ENCODE measurements at regions not wholly inside any gene's neighbourhood (a gene's known extent, or its start where the extent isn't known, plus 50 kb on each side); places are given as distances from the start of the nearest gene placed in this dataset.
"Not testable (repeated sequence)": the region's sequence is repeated elsewhere in the genome, so short reads cannot be mapped to it uniquely, and the experiment has no call there.

DNA sequence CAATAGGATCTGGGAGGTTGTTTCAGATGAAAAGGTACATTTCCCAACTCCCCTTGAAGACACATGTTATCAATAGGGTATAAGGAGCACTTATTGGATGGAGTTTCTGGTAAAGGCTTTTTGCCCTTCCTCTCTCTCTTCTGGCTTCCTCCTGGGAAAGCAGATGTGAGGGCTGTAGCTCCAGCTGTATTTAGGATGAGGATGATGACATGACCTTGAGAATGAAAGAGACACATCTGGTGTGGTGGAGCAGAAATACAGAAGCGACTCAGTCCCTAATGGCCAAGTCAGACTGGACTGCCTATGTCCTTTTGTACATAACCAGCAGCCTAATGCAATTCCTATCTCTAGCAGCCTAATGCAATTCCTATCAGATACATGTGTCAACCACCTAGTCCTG, 100.9 kb upstream of the NXPH2 start:
- no peak for DNase-seq (ENCODE audit: low read depth)

DNA sequence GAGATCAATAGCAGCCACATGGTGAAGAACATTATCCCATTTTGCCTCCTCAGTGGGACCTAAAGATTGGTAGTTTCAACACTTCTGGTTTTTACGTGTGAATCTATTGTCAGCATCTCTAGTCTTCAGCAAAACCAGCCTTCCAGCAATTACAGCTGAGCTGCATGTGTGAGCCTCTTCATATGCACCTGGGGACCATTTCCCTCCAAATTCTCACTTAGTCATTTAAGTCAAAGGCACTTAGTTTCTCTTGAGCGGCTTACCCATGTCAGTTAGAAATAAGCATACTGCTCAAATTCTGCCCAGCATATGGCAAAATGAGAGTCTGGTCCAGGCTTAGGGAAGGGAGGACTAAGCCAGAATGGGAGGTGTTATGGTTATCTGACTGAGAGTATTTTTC, 99.7 kb upstream of the NXPH2 start:
- DNase-seq (ENCODE audit: low read depth), result no peak
- TF ChIP-seq, protein P1, sequence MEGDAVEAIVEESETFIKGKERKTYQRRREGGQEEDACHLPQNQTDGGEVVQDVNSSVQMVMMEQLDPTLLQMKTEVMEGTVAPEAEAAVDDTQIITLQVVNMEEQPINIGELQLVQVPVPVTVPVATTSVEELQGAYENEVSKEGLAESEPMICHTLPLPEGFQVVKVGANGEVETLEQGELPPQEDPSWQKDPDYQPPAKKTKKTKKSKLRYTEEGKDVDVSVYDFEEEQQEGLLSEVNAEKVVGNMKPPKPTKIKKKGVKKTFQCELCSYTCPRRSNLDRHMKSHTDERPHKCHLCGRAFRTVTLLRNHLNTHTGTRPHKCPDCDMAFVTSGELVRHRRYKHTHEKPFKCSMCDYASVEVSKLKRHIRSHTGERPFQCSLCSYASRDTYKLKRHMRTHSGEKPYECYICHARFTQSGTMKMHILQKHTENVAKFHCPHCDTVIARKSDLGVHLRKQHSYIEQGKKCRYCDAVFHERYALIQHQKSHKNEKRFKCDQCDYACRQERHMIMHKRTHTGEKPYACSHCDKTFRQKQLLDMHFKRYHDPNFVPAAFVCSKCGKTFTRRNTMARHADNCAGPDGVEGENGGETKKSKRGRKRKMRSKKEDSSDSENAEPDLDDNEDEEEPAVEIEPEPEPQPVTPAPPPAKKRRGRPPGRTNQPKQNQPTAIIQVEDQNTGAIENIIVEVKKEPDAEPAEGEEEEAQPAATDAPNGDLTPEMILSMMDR (IDR thresholded peaks at IDR 0.05; ENCODE audit: insufficient read depth, low read length), result no peak
- H3K4me3 ChIP-seq (ENCODE audit: low read depth, low read length), result no peak overlapping the region

More for the DNA sequence above, 100.9 kb upstream of the NXPH2 start:
- TF ChIP-seq, protein P1 (IDR thresholded peaks at IDR 0.05; ENCODE audit: insufficient read depth, low read length), result no peak
- no peak overlapping the region for H3K4me3 ChIP-seq (ENCODE audit: low read depth, low read length)

DNA sequence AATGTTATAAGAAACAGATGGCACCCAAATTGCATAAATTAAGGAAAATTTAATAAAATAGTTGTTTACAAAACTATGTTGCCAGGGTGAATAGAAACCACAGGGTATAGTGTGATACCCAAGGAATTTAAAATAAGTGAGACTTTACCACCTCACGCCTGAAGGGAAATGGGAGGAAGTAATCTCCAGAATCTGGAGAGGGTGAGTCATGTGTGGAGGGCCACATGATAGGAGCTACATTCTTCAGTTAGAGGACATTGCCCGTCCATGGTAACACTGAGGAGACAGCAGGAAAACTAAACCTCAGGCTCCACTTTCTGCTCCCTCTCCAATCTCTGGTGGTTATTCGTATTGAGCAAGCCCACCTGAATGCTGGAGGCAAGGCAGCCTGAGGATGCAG, 97.2 kb upstream of the NXPH2 start:
- no peak for DNase-seq (ENCODE audit: low read depth)
- TF ChIP-seq, protein P1 (IDR thresholded peaks at IDR 0.05; ENCODE audit: insufficient read depth, low read length), result no peak
- no peak overlapping the region for H3K4me3 ChIP-seq (ENCODE audit: low read depth, low read length)

DNA sequence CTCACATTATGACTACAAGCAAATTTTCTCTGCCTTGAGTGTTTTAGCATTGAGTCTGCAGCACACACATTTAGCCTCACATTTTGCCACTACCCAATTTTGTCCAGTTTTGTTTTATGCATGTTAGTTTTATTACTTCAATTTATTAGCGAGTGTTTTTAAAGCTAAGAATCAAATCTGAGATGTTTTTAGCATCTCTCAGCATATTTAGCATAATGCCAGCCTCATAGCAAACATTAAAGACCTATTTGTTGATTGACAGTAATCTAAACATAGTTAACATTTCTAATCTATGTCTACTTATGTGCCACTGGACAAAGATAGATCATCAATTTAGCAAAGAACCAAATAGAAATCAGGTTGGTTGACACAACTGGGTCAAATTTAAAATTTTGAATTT, 94.1 kb upstream of the NXPH2 start:
- TF ChIP-seq, protein P1 (IDR thresholded peaks at IDR 0.05; ENCODE audit: insufficient read depth, low read length), result no peak
- H3K4me3 ChIP-seq (ENCODE audit: low read depth, low read length), result no peak overlapping the region
- DNase-seq (ENCODE audit: low read depth), result no peak

DNA sequence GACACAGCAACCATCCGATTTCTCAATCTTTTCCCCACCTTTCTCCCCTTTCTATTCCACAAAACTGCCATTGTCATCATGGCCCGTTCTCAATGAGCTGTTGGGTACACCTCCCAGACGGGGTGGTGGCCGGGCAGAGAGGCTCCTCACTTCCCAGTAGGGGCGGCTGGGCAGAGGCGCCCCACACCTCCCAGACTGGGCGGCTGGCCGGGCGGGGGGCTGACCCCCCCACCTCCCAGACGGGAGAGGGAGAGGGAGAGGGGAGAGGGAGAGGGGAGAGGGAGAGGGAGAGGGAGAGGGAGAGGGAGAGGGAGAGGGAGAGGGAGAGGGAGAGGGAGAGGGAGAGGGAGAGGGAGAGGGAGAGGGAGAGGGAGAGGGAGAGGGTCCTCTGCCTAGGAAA, 91.9 kb upstream of the NXPH2 start:
- H3K4me3 ChIP-seq (ENCODE audit: low read depth, low read length); DNase-seq (ENCODE audit: low read depth): not testable (repeated sequence)

DNA sequence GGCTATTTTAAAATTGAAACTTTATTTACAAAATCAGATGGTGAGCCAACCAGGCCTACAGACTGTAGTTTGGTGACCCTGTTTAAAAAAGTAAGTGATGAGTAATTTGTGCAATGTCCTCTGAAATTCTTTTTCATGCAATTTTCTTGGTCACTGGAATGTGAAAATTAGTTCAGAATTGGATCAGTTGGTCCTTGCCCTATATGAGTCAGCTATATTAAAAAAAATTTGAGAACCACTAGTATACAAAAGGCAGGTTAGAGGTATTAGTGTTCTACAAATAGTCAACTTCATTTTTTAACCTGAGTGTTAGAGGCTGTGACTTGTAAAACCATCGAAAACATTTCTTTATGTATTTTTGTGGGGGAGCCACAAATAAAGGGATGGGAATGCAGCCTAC, 91.1 kb upstream of the NXPH2 start:
- no peak overlapping the region for H3K4me3 ChIP-seq (ENCODE audit: low read depth, low read length)
- TF ChIP-seq, protein P1 (IDR thresholded peaks at IDR 0.05; ENCODE audit: insufficient read depth, low read length), result no peak
- DNase-seq (ENCODE audit: low read depth), result no peak

DNA sequence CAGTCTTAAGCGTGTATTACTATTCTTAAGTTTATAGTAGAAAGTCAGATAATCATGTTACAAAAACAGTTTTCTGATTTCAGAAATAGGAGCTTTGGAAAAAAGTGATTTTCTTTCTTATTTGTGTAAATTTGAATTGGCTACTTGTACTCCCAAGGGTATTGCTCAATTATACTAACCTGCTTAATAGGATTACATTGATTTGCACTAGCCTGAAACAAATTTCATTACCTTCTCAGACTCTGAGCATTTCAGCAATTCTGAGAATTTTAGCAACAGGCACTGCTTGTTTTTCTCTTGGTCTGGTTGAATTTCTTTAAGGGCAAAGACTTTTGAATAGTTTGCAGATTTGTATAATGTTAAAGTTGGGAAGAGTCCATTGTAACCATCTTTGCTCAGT, 87.2 kb upstream of the NXPH2 start:
- TF ChIP-seq, protein P1 (IDR thresholded peaks at IDR 0.05; ENCODE audit: insufficient read depth, low read length), result no peak
- no peak overlapping the region for H3K4me3 ChIP-seq (ENCODE audit: low read depth, low read length)
- DNase-seq (ENCODE audit: low read depth), result no peak
